ENCODE measurements at regions not wholly inside any gene's neighbourhood (a gene's known extent, or its start where the extent isn't known, plus 50 kb on each side); places are given as distances from the start of the nearest gene placed in this dataset.

DNA sequence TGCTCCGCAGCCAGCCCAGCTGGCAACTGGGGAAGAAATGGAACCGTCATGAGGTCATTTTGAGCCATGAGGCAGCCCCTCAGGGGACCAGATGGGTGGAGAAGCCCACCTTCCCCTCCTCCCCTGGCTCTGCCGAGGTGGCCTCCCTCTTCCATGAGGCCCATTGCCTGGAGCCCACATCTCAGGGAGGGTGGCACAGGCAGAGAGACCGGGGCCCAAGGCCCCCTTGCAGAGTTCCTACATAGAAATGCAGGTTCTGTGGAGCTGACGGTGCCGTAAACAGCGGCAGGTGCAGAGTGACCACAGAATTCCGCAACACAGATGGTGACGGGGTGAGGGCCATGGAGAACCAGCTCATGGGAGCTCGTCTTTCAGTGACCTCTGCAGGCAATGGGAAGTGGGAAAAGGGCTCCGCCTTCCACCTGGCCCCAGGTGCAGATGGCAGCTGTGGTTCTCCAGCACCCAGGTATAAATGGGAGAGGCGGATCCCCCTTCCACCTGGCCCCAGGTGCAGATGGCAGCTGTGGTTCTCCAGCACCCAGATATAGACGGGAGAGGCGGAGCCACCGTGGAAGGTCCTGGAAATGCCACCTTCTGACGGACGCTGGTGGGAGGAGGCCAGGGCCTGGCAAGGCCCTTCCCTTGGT is 765.4 kb downstream of the BRD1 start:
- Histone ChIP-seq H3K27ac (ENCODE audit: low read length) (no peak overlapping the region), H3K4me2 (ENCODE audit: low read length) (no peak overlapping the region), H3K79me2 (ENCODE audit: low read length) (no peaks in the 10 kb centered on the region), H3K27me3 (ENCODE audit: low read length) (no peaks in the 10 kb centered on the region), H3K9me3 (ENCODE audit: low read length) (no peaks in the 10 kb centered on the region), H3K4me1 (ENCODE audit: insufficient read depth, low read length) (no peaks in the 10 kb centered on the region), H2AFZ (ENCODE audit: low read length) (no peak overlapping the region), H3F3A (ENCODE audit: low read length, unreplicated experiment) (no peaks in the 10 kb centered on the region), H4K20me1 (ENCODE audit: low read length) (no peaks in the 10 kb centered on the region), H3K9ac (ENCODE audit: low read length) (no peak overlapping the region), H3K36me3 (ENCODE audit: low read depth, low read length) (no peaks in the 10 kb centered on the region), H3K4me3 (ENCODE audit: low read length) (no peak overlapping the region), H3K9me2 (replicated peaks; ENCODE audit: low read length) (no peaks in the 10 kb centered on the region)
- no TSS peak for BruUV-seq (replicated peaks)
- intact Hi-C loops (cut with micrococcal nuclease): no loop called here
- DNase-seq: no peak
- ChIA-PET POLR2A (ENCODE audit: unreplicated experiment) (no interaction called here), CTCF (no interaction called here)
- ATAC-seq: no peak
- TF ChIP-seq EZH2 (IDR thresholded peaks at IDR 0.05; ENCODE audit: low read length, unreplicated experiment): no peak
- TF ChIP-seq, protein P1, sequence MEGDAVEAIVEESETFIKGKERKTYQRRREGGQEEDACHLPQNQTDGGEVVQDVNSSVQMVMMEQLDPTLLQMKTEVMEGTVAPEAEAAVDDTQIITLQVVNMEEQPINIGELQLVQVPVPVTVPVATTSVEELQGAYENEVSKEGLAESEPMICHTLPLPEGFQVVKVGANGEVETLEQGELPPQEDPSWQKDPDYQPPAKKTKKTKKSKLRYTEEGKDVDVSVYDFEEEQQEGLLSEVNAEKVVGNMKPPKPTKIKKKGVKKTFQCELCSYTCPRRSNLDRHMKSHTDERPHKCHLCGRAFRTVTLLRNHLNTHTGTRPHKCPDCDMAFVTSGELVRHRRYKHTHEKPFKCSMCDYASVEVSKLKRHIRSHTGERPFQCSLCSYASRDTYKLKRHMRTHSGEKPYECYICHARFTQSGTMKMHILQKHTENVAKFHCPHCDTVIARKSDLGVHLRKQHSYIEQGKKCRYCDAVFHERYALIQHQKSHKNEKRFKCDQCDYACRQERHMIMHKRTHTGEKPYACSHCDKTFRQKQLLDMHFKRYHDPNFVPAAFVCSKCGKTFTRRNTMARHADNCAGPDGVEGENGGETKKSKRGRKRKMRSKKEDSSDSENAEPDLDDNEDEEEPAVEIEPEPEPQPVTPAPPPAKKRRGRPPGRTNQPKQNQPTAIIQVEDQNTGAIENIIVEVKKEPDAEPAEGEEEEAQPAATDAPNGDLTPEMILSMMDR (conservative IDR thresholded peaks at IDR 0.05; ENCODE audit: low read depth, low read length): no peak
- TF ChIP-seq EZH2phosphoT487 (IDR thresholded peaks at IDR 0.05; ENCODE audit: borderline replicate concordance, low read length): no peak

DNA sequence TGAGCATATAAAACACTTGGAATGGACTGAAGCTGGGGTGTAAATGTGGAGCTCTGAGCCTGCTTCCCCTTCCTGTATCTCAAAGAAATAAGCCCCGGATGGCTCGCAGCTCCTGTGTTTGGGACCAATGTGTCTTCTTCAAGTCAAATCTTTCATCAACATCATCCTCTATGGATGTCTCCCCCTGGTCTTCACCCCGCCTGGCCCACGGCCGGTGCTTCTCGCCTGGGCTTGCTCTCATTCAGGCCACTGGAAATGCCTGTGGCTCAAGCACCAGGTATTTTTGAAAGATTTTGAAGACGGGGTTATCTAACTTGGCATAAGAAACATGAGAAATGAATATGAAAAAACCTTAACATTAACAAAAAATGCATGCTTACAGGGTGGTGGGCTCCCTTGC is 769.8 kb downstream of the BRD1 start:
- POLR2A ChIA-PET (ENCODE audit: unreplicated experiment): no interaction called here
- CTCF ChIA-PET: no interaction called here

DNA sequence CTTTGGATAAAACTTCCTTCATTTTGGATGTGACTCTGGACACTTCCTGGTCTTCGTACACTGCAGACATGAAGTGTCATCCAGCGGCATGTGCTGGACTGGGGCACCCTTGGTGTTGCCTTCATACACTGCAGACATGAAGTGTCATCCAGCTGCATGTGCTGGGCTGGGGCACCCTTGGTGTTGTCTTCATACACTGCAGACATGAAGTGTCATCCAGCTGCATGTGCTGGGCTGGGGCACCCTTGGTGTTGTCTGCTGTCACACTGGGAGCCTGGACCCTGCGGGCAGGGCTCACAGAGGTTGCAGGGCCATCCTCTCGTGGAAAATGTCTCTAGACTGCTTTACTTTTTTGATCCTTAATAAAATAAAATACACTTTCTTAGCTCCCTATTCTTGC is 771.4 kb downstream of the BRD1 start:
- H3K9me3 ChIP-seq (ENCODE audit: low read length): no peaks in the 10 kb centered on the region
- no peaks in the 10 kb centered on the region for H3F3A ChIP-seq (ENCODE audit: low read length, unreplicated experiment)
- no peaks in the 10 kb centered on the region for H3K9me2 ChIP-seq (replicated peaks; ENCODE audit: low read length)
- H3K79me2 ChIP-seq (ENCODE audit: low read length): no peaks in the 10 kb centered on the region
- POLR2A ChIA-PET (ENCODE audit: unreplicated experiment): no interaction called here
- BruUV-seq (replicated peaks): no TSS peak
- no peaks in the 10 kb centered on the region for H3K4me1 ChIP-seq (ENCODE audit: insufficient read depth, low read length)
- no peak overlapping the region for H3K9ac ChIP-seq (ENCODE audit: low read length)
- no peak for DNase-seq
- no peak overlapping the region for H3K4me3 ChIP-seq (ENCODE audit: low read length)
- no peaks in the 10 kb centered on the region for H4K20me1 ChIP-seq (ENCODE audit: low read length)
- no peak overlapping the region for H3K4me2 ChIP-seq (ENCODE audit: low read length)
- intact Hi-C loops (cut with micrococcal nuclease): no loop called here
- H3K27me3 ChIP-seq (ENCODE audit: low read length): no peaks in the 10 kb centered on the region
- H2AFZ ChIP-seq (ENCODE audit: low read length): no peak overlapping the region
- ATAC-seq: no peak
- H3K27ac ChIP-seq (ENCODE audit: low read length): no peak overlapping the region
- CTCF ChIA-PET: no interaction called here
- TF ChIP-seq EZH2 (IDR thresholded peaks at IDR 0.05; ENCODE audit: low read length, unreplicated experiment) (no peak), EZH2phosphoT487 (IDR thresholded peaks at IDR 0.05; ENCODE audit: borderline replicate concordance, low read length) (no peak)
- TF ChIP-seq, protein P1 (conservative IDR thresholded peaks at IDR 0.05; ENCODE audit: low read depth, low read length): no peak
- no peaks in the 10 kb centered on the region for H3K36me3 ChIP-seq (ENCODE audit: low read depth, low read length)

More for the DNA sequence above, 769.8 kb downstream of the BRD1 start:
- Histone ChIP-seq H3K36me3 (ENCODE audit: low read depth, low read length) (no peaks in the 10 kb centered on the region), H3K27me3 (ENCODE audit: low read length) (no peaks in the 10 kb centered on the region), H3K9me3 (ENCODE audit: low read length) (no peaks in the 10 kb centered on the region), H3K9me2 (replicated peaks; ENCODE audit: low read length) (no peaks in the 10 kb centered on the region), H4K20me1 (ENCODE audit: low read length) (no peaks in the 10 kb centered on the region), H3K4me1 (ENCODE audit: insufficient read depth, low read length) (no peaks in the 10 kb centered on the region), H3K27ac (ENCODE audit: low read length) (no peak overlapping the region), H2AFZ (ENCODE audit: low read length) (no peak overlapping the region), H3K9ac (ENCODE audit: low read length) (no peak overlapping the region), H3K4me2 (ENCODE audit: low read length) (no peak overlapping the region), H3K79me2 (ENCODE audit: low read length) (no peaks in the 10 kb centered on the region), H3K4me3 (ENCODE audit: low read length) (no peak overlapping the region), H3F3A (ENCODE audit: low read length, unreplicated experiment) (no peaks in the 10 kb centered on the region)
- DNase-seq: no peak
- TF ChIP-seq EZH2 (IDR thresholded peaks at IDR 0.05; ENCODE audit: low read length, unreplicated experiment) (no peak), EZH2phosphoT487 (IDR thresholded peaks at IDR 0.05; ENCODE audit: borderline replicate concordance, low read length) (no peak)
- TF ChIP-seq, protein P1 (conservative IDR thresholded peaks at IDR 0.05; ENCODE audit: low read depth, low read length): no peak
- intact Hi-C loops (cut with micrococcal nuclease): no loop called here
- no TSS peak for BruUV-seq (replicated peaks)
- ATAC-seq: no peak

Measured in PC-3 (cell line).